CD4-positive, alpha-beta T cell treated with Interleukin-15 for 4 hours (primary cell): ENCODE measurements at regions not wholly inside any gene's neighbourhood (a gene's known extent, or its start where the extent isn't known, plus 50 kb on each side); places are given as distances from the start of the nearest gene placed in this dataset.

Experiments
- DNase-seq: peaks from one replicate; pipeline ENCODE4 v3.0.0-alpha.2; 2020; ENCODE audit warnings: low spot score

- no peak for DNase-seq
Observed at GRCh38 chr2:234339011-234339410, 157.9 kb downstream of the ARL4C start.

DNA sequence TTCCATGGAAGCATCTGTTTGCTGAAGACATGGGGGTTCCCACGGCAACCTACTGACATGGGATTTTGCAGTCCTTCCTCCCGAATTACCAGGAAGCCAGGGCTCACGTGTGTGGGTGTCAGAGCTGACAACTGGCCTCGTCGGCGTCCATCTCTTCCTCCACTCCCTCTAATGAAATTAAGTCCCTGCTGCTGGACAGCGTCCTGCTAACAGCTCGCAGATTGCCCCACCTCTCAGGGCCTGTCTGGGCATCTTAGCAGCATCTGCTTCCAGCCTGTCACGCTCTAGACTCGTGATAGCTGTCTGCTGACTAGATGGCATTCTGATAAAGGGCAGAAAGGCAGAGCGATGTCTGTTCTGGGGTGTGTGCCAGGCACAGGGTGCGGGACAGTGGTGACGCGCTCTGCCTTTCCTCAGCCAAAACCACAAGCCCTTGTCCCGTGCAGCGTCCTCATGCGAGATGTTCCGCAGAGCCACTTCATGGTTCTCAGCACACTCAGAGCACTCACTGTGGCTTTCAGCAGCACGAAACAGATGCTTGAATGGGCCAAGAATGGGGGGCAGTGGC lies 161.1 kb downstream of the ARL4C start:
- peak; percentile 48 for DNase-seq

DNA sequence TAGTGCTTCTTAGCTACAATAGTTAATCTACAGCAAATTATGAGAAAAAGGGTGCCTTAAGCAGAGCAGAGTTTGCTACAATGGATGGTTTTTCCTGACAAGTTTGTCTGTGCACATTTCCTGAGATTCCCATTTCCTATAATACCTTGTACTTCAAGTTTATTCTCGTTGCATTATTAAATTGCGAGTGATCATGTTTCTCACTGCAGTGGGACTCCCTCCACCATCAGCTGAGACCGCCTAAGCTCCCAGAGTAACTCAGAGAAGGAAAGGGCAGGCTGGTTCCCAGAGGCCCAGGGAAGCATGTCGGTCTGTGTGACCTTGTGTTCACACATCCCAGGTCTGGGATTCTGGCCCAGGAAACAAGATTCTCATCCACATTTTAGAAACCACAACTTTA lies 162.1 kb downstream of the ARL4C start:
- no peak for DNase-seq

- DNase-seq = no peak
Observed at GRCh38 chr2:234334151-234334550, 162.7 kb downstream of the ARL4C start.

DNA sequence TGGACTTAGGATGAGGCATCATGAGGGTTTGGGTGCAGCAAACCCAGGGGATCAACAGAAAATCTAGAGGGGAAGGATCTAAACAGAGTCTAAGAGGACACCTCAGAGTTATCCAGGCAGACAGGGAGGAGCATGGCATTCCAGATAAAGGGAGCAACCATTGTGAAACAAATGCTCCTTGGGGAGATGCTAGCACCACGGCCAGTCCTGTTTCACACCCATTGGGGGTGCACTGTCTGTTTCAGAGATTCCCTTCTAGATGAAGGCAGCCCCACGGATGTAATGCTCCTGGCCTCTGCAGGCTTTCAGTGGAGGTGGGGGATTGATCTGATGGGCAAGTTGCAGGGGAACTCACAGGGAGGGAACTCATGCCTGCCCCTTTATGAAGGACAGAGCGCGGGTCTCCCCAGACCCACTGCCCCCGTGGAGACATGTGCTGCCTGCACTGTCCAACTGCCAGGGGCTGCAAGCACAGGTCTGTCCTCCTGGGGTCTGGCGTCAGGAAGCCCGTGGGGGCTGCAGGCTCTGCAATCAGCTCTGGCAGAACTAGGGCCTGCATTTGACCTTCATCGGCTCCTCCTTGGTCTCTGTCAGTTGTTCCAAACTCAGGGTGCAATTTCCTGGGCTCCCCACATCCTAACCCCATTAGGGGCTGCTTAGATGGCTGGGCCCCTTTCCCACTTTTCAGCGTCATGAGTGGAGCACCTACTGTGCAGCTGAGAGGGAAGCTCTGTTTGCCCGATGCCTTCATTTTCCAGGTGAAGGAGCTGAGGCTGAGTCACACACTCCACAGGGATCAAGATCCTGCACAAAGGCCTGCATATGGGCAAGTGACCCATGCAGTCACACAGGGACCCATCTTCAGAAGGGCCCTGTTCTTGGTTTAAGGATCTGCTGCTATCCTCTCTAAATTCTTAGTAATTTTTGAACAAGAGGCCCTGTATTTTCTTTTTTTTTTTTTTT lies 163.4 kb downstream of the ARL4C start:
- DNase-seq = no peak

GRCh38 chr2:234331966-234332365 lies 164.9 kb downstream of the ARL4C start:
- DNase-seq = no peak

DNA sequence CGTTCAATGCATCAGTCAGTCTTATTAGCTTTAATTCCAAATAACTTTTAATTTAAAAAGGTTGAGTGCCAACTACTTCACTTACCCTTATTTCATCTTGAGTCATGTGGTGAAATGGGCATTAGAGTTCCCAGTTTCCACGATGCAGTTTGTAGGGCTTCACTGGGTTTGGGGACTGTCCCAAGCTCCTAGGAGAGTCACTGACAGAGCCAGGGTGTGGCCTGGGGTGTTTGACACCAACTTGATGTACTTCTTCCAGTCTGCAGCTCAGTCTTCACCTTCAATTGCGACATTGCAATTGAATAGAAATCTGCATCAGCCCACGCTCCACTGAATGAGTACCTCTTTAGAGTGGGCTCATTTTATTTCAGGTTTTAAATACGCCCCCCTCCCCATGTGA lies 165.3 kb downstream of the ARL4C start:
- no peak for DNase-seq

GRCh38 chr2:234330902-234331301 lies 166.0 kb downstream of the ARL4C start:
- DNase-seq = no peak

GRCh38 chr2:234329202-234329960 lies 167.5 kb downstream of the ARL4C start:
- DNase-seq = no peak

- no peak for DNase-seq
Observed at GRCh38 chr2:234328444-234328990, 168.4 kb downstream of the ARL4C start.

GRCh38 chr2:234326694-234327093 lies 170.2 kb downstream of the ARL4C start:
- DNase-seq = no peak

GRCh38 chr2:234324116-234324515 lies 172.8 kb downstream of the ARL4C start:
- DNase-seq = no peak

GRCh38 chr2:234322766-234323465 lies 174.0 kb downstream of the ARL4C start:
- peak; percentile 70 for DNase-seq

- no peak for DNase-seq
Observed at GRCh38 chr2:234320066-234320465, 176.8 kb downstream of the ARL4C start.

- DNase-seq = no peak
Observed at GRCh38 chr2:234318361-234318760, 178.5 kb downstream of the ARL4C start.

DNA sequence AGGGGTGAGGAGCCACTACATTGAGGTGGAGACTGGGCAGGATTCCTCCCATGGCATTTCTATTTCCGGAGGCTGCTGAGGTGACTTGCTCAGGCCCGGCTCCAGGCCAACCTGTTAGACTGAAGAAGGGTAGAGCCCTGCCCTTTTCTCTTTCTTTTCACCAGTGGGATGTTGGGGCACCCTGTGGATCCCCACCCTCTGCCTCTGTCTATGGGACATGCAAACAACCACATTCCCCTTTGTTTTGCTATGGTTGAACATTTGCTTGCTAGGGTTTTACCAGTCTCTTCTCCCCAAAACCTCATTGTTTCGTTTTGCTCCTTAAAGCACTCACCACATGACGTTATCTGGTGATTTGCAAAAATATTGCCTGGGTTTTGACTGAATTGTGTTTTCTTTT lies 183.3 kb downstream of the ARL4C start:
- no peak for DNase-seq

DNA sequence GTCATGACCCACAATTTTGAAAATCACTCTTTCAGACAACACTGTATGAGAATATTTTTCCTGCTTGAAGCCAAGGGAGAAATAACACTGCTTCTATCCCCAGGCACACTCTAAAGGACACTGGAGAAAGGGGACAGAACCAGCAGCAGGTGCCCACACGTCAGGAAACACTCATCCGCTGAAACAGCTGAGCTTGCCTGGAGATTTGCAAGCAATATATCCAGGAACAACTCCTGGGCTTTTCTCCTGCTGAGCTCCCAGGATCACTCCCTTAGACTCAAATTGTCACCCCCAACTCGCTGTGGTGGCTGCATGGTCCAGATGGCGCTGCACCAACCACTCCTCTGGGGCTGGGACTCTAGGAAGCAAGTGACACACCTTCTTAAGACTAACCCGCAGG lies 186.7 kb downstream of the ARL4C start:
- no peak for DNase-seq

DNA sequence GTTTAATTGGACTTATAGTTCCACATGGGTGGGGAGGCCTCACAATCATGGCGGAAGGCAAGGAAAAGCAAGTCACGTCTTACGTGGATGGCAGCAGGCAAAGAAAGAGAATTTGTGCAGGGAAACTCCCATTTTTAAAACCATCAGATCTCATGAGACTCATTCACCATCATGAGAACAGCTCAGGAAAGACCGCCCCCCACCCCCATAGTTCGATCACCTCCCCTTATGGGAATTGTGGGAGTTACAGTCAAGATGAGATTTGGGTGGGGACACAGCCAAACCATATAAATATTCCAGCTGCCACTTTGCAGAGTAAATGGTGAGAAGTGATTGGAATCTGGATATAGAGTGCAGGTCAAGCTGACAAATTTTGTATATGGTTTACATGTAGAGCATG lies 187.4 kb downstream of the ARL4C start:
- no peak for DNase-seq

DNA sequence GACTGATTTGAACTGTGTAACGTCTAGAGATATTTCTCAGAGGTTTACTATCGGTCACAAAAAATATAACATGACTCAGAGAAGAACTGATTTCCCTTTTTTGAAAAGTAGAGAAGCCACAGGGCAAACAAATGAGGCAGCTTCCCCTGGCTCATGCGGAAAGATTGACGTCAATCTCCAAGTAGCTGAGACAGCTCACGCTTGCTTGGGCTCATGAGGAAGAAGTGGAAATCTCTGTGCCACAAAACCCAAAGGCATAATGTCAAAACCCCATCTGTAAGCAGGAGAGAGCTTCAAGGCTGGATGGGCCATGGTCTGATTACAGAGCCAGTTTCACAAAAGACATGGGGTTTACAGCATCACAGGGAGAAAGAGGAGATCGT lies 188.1 kb downstream of the ARL4C start:
- DNase-seq = peak; percentile 84

- DNase-seq = no peak
Observed at GRCh38 chr2:234308073-234308812, 188.6 kb downstream of the ARL4C start.

GRCh38 chr2:234307322-234307961 lies 189.4 kb downstream of the ARL4C start:
- DNase-seq = no peak
